HL-60 (cell line): ENCODE measurements at regions not wholly inside any gene's neighbourhood (a gene's known extent, or its start where the extent isn't known, plus 50 kb on each side); places are given as distances from the start of the nearest gene placed in this dataset.

ENCODE experiments used
- DNase-seq, 2 experiments: peaks; one replicate each; pipeline ENCODE4 v3.0.0-alpha.2; 2010 to 2020; ENCODE audit warnings: low read depth in 1 of 2, low spot score in 1 of 2
- H3K27ac ChIP-seq: fragments of 250-450 bp; sonication (Bioruptor Pico); replicated peaks from 2 replicates; pipeline ENCODE4 v1.5.1; 2020; ENCODE audit warnings: mild to moderate bottlenecking, moderate library complexity
- H3K27me3 ChIP-seq: fragments of 250-450 bp; sonication (Bioruptor Pico); 2 replicates; pipeline ENCODE4 v1.5.1; 2021; ENCODE audit warnings: mild to moderate bottlenecking, moderate library complexity; ENCODE audit not compliant: insufficient read depth, poor library complexity, severe bottlenecking
- H3K4me3 ChIP-seq: replicated peaks from 2 replicates; pipeline ENCODE4 v1.5.1; 2011; ENCODE audit warnings: mild to moderate bottlenecking, control low read depth, low read length; ENCODE audit not compliant: insufficient read depth
- GABPA ChIP-seq: IDR thresholded peaks from 2 replicates; pipeline ENCODE4 v1.6.1; 2012; ENCODE audit warnings: low read depth
- POLR2AphosphoS5 ChIP-seq: IDR thresholded peaks from 2 replicates; pipeline ENCODE4 v1.6.1; 2012; ENCODE audit warnings: low read depth
- SPI1 ChIP-seq: IDR thresholded peaks from 2 replicates; pipeline ENCODE4 v1.6.1; 2012; ENCODE audit warnings: low read depth, mild to moderate bottlenecking, borderline replicate concordance
- TF ChIP-seq, protein P1 (sequence below): IDR thresholded peaks from 2 replicates; pipeline ENCODE4 v1.6.1; 2012; ENCODE audit warnings: low read depth; ENCODE audit not compliant: insufficient replicate concordance
- TF ChIP-seq, protein P2 (sequence below): IDR thresholded peaks from one replicate; pipeline ENCODE4 v1.5.1; 2011; ENCODE audit warnings: low read length, control low read depth, inconsistent platforms; ENCODE audit not compliant: insufficient read depth

DNA sequence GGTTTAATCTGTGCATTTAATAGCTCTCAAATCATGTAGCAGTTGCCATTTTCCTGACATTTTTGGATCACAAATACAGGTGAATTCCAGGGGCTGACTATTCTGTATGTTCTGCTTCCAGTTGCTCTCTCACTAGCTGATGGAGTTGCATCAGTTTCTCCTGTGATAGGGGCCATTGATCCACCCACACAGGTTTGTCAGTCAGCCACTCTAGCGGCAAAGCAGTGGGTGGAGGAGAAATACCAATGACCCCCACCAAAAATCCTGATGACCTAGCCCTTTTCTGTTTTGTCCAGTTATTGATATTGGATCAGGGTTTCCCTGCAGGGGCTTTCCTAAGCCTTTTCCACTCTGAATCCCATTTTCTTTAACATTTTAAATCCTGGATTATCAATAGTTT, 72.3 kb upstream of the BTN3A2 start:
- Histone ChIP-seq H3K4me3 (no peak overlapping the region), H3K27ac (no peak overlapping the region), H3K27me3 (no peaks in the 10 kb centered on the region)
- TF ChIP-seq SPI1 (no peak), GABPA (no peak), POLR2AphosphoS5 (no peak)
- TF ChIP-seq, protein P1, sequence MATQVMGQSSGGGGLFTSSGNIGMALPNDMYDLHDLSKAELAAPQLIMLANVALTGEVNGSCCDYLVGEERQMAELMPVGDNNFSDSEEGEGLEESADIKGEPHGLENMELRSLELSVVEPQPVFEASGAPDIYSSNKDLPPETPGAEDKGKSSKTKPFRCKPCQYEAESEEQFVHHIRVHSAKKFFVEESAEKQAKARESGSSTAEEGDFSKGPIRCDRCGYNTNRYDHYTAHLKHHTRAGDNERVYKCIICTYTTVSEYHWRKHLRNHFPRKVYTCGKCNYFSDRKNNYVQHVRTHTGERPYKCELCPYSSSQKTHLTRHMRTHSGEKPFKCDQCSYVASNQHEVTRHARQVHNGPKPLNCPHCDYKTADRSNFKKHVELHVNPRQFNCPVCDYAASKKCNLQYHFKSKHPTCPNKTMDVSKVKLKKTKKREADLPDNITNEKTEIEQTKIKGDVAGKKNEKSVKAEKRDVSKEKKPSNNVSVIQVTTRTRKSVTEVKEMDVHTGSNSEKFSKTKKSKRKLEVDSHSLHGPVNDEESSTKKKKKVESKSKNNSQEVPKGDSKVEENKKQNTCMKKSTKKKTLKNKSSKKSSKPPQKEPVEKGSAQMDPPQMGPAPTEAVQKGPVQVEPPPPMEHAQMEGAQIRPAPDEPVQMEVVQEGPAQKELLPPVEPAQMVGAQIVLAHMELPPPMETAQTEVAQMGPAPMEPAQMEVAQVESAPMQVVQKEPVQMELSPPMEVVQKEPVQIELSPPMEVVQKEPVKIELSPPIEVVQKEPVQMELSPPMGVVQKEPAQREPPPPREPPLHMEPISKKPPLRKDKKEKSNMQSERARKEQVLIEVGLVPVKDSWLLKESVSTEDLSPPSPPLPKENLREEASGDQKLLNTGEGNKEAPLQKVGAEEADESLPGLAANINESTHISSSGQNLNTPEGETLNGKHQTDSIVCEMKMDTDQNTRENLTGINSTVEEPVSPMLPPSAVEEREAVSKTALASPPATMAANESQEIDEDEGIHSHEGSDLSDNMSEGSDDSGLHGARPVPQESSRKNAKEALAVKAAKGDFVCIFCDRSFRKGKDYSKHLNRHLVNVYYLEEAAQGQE, result no peak
- TF ChIP-seq, protein P2, sequence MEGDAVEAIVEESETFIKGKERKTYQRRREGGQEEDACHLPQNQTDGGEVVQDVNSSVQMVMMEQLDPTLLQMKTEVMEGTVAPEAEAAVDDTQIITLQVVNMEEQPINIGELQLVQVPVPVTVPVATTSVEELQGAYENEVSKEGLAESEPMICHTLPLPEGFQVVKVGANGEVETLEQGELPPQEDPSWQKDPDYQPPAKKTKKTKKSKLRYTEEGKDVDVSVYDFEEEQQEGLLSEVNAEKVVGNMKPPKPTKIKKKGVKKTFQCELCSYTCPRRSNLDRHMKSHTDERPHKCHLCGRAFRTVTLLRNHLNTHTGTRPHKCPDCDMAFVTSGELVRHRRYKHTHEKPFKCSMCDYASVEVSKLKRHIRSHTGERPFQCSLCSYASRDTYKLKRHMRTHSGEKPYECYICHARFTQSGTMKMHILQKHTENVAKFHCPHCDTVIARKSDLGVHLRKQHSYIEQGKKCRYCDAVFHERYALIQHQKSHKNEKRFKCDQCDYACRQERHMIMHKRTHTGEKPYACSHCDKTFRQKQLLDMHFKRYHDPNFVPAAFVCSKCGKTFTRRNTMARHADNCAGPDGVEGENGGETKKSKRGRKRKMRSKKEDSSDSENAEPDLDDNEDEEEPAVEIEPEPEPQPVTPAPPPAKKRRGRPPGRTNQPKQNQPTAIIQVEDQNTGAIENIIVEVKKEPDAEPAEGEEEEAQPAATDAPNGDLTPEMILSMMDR, result no peak
- no peak for DNase-seq

DNA sequence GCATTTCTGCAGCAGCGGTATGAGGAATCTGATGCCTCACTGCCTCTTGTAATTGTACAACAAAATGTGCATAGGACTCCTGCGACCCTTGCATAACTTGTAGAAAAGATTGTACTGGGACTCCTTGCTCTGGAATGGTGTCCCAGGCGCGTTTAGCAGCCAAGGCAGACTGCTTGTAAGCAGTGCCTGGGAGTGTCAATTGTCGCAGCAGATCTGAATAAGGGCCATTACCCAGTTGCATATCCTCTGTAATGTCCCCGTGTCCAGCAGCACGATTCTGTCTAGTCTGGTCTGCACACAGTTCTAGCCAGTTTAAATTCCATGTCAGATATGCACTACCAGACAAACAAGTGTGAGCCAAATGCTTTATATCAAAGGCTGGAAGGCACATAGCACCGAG, 70.7 kb upstream of the BTN3A2 start:
- no peak overlapping the region for H3K27ac ChIP-seq
- no peak overlapping the region for H3K4me3 ChIP-seq
- H3K27me3 ChIP-seq, result no peaks in the 10 kb centered on the region
- no peak for DNase-seq
- TF ChIP-seq, protein P2, result no peak
- TF ChIP-seq GABPA (no peak), SPI1 (no peak), POLR2AphosphoS5 (no peak)
- TF ChIP-seq, protein P1, result no peak

DNA sequence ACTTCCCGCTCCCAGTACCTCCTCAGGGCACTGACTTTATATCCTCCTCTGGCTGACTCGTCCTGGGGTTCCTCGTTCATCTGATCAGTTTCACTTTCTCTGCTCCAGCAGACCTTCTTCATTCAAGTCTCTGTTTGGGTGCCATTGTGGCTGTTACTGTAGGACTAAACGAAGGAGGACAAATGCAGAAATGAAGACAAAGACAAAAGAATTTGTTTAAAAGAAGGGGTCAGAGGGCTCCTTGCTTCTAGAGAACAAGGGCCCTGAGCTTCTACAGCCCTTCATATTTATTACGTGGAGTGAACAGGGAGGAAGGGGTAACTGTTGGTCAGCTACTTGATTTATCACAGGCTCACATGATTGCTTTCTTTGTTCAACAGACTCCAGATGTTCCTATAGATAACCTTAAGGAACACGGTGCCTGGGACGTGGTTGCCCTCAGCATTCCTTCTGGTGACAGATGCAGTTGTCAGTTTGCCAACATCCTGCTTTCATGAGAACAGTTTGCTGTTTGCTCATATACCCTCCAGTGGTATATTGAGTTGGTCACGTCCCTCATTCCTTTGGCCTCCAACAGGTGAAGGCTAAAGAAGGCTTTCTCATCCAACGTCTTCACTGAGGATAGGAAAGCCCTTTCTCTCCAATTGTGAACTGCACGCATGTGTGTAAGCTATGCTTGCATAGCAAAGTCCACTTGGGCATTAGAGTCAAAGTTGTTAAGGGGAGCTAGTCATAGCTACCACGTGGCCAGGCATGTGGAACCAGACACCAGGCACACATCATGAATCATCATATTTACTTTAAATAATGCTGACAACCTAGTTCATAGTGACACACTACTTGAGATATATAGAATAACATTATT, 69.1 kb upstream of the BTN3A2 start:
- Histone ChIP-seq H3K27me3 (no peaks in the 10 kb centered on the region), H3K27ac (no peak overlapping the region), H3K4me3 (no peak overlapping the region)
- TF ChIP-seq SPI1 (no peak), POLR2AphosphoS5 (no peak), GABPA (no peak)
- TF ChIP-seq, protein P1, result no peak
- TF ChIP-seq, protein P2, result no peak
- DNase-seq, result no peak
